ENCODE measurements at regions not wholly inside any gene's neighbourhood (a gene's known extent, or its start where the extent isn't known, plus 50 kb on each side); places are given as distances from the start of the nearest gene placed in this dataset.

- H3K27ac ChIP-seq, result no peak overlapping the region
- no peaks in the 10 kb centered on the region for H3K27me3 ChIP-seq (replicated peaks)
- H3K36me3 ChIP-seq (replicated peaks), result no peaks in the 10 kb centered on the region
- no peak for TF ChIP-seq CTCF (IDR thresholded peaks at IDR 0.05; ENCODE audit: low read depth, low read length, missing control alignments)
- in situ Hi-C loops (cut with HindIII; ENCODE audit: low pct_ligation_motif_present, low sequenced_read_pairs), result no loop called here
- no peak for DNase-seq
- H3K4me3 ChIP-seq (ENCODE audit: low read depth, low read length), result no peak overlapping the region
These were observed 198.9 kb upstream of the GEMIN8 start for GRCh38 chrX:14228611-14229010.

GRCh38 chrX:14220386-14220944 lies 190.8 kb upstream of the GEMIN8 start:
- Histone ChIP-seq H3K27me3 (replicated peaks) (no peaks in the 10 kb centered on the region), H3K4me3 (ENCODE audit: low read depth, low read length) (no peak overlapping the region), H3K36me3 (replicated peaks) (no peaks in the 10 kb centered on the region), H3K27ac (no peak overlapping the region)
- in situ Hi-C loops (cut with HindIII; ENCODE audit: low pct_ligation_motif_present, low sequenced_read_pairs), result no loop called here
- no peak for TF ChIP-seq CTCF (IDR thresholded peaks at IDR 0.05; ENCODE audit: low read depth, low read length, missing control alignments)
- no peak for DNase-seq

- no peak for DNase-seq
- no peak overlapping the region for H3K27ac ChIP-seq
- H3K27me3 ChIP-seq (replicated peaks), result no peaks in the 10 kb centered on the region
- in situ Hi-C loops (cut with HindIII; ENCODE audit: low pct_ligation_motif_present, low sequenced_read_pairs), result no loop called here
- H3K4me3 ChIP-seq (ENCODE audit: low read depth, low read length), result no peak overlapping the region
- TF ChIP-seq CTCF (IDR thresholded peaks at IDR 0.05; ENCODE audit: low read depth, low read length, missing control alignments), result no peak
- H3K36me3 ChIP-seq (replicated peaks), result no peaks in the 10 kb centered on the region
These were observed 179.3 kb upstream of the GEMIN8 start for GRCh38 chrX:14209034-14209433.

- H3K27me3 ChIP-seq (replicated peaks), result no peaks in the 10 kb centered on the region
- H3K36me3 ChIP-seq (replicated peaks), result no peaks in the 10 kb centered on the region
- in situ Hi-C loops (cut with HindIII; ENCODE audit: low pct_ligation_motif_present, low sequenced_read_pairs), result no loop called here
- no peak for DNase-seq
- no peak overlapping the region for H3K4me3 ChIP-seq (ENCODE audit: low read depth, low read length)
- no peak overlapping the region for H3K27ac ChIP-seq
- no peak for TF ChIP-seq CTCF (IDR thresholded peaks at IDR 0.05; ENCODE audit: low read depth, low read length, missing control alignments)
These were observed 165.0 kb upstream of the GEMIN8 start for GRCh38 chrX:14194711-14195110.

- DNase-seq, result no peak
- Histone ChIP-seq H3K27me3 (replicated peaks) (no peaks in the 10 kb centered on the region), H3K27ac (no peak overlapping the region), H3K36me3 (replicated peaks) (no peaks in the 10 kb centered on the region), H3K4me3 (ENCODE audit: low read depth, low read length) (no peak overlapping the region)
- in situ Hi-C loops (cut with HindIII; ENCODE audit: low pct_ligation_motif_present, low sequenced_read_pairs), result no loop called here
- TF ChIP-seq CTCF (IDR thresholded peaks at IDR 0.05; ENCODE audit: low read depth, low read length, missing control alignments), result no peak
These were observed 163.9 kb upstream of the GEMIN8 start for GRCh38 chrX:14193547-14193946.

- TF ChIP-seq CTCF (IDR thresholded peaks at IDR 0.05; ENCODE audit: low read depth, low read length, missing control alignments), result no peak
- no peak for DNase-seq
- Histone ChIP-seq H3K36me3 (replicated peaks) (no peaks in the 10 kb centered on the region), H3K4me3 (ENCODE audit: low read depth, low read length) (no peak overlapping the region), H3K27me3 (replicated peaks) (no peaks in the 10 kb centered on the region), H3K27ac (no peak overlapping the region)
- in situ Hi-C loops (cut with HindIII; ENCODE audit: low pct_ligation_motif_present, low sequenced_read_pairs), result no loop called here
These were observed 144.2 kb upstream of the GEMIN8 start for GRCh38 chrX:14173873-14174272.
